Tibial artery (tissue), 4 donors: ENCODE measurements at regions not wholly inside any gene's neighbourhood (a gene's known extent, or its start where the extent isn't known, plus 50 kb on each side); places are given as distances from the start of the nearest gene placed in this dataset.
A peak's percentile ranks its signal among the peaks of the same experiment; 100 is the strongest.

Experiments
- DNase-seq, 2 donors: peaks; one replicate each; pipeline ENCODE4 v3.0.0-alpha.2; 2019
- H3K27ac ChIP-seq, 2 donors: fragments of 200-600 bp; sonication (generic) in 1 of 2; 1 replicate in 1 of 2; 2 replicates in 1 of 2; pipeline ENCODE4 v1.5.1; 2018 to 2019; ENCODE audit warnings: mild to moderate bottlenecking in 1 of 2
- H3K27me3 ChIP-seq, 2 donors: fragments of 200-600 bp; sonication (generic) in 1 of 2; one replicate each; pipeline versions ENCODE4 v1.5.1 to v1.6.0; 2016 to 2019
- H3K36me3 ChIP-seq, 3 donors: fragments of 200-600 bp; sonication (generic) in 2 of 3; one replicate each; pipeline ENCODE4 v1.5.1; 2016 to 2019; ENCODE audit warnings: mild to moderate bottlenecking in 2 of 3
- H3K4me1 ChIP-seq, 4 donors: fragments of 200-600 bp; sonication (generic) in 2 of 4; 1 replicate in 3 of 4; 2 replicates in 1 of 4; pipeline ENCODE4 v1.5.1; 2016 to 2019
- H3K4me3 ChIP-seq, 2 donors: fragments of 200-600 bp; sonication (generic) in 1 of 2; 1 replicate in 1 of 2; 2 replicates in 1 of 2; pipeline ENCODE4 v1.5.1; 2018 to 2019; ENCODE audit warnings: mild to moderate bottlenecking in 2 of 2
- H3K9me3 ChIP-seq, 3 donors: fragments of 200-600 bp; sonication (generic) in 1 of 3; one replicate each; pipeline ENCODE4 v1.5.1; 2016 to 2019
- intact Hi-C: fragments of 100-400 bp; cut with DNase I; formaldehyde crosslinking; loops from one replicate; pipeline ENCODE4 v1.15.0; 2023; ENCODE audit warnings: low total_unique reads
- TF ChIP-seq, protein P1 (sequence below), 2 experiments: fragments of 200-600 bp in 1 of 2; fragments of 450-650 bp in 1 of 2; IDR thresholded peaks; one replicate each; pipeline ENCODE4 v1.5.1; 2017 to 2019; ENCODE audit warnings: antibody characterized with exemption in 2 of 2, mild to moderate bottlenecking in 1 of 2, moderate library complexity in 1 of 2

DNA sequence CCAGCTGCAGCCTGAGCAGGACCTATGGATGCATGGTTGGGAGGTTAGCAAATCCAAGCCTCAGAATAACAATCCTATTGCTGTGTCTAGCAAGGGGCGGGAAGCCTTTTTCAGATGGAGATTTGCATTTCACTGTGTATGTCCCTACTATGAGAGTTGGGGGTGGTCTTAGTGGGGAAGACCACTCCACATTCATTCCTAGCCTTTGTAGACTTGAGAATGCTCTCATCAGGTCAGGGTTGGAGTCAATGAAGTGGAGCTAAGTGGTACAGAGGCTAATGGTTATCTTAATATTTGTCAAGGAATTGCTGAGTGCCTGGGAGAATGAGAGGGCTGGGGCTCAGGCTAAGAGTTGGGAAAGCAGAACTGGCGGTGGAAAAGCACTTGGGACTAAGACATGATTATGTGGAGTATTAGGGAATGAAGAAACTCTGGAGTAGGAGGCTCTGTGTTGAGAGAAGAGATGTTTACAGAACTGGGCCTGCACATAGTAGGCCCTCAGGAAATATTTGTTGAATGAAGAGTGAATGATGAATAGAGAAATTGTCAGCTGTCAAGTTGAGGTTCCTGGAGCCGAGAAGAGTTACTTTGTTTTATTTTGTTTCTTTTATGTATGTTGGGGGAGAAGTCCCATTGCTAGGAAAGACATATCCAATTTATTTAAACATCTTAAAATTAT is 175.5 kb upstream of the SPRY4 start:
- no peaks in the 10 kb centered on the region for H3K36me3 ChIP-seq
- no peak overlapping the region for H3K4me3 ChIP-seq
- no peaks in the 10 kb centered on the region for H3K27me3 ChIP-seq
- DNase-seq, result no peak
- intact Hi-C loops, result no loop called here
- H3K4me1 ChIP-seq, result peaks cover 0 to 17% (median 4%) of the 10 kb centered on the region in 4 donors
- no peak overlapping the region for H3K27ac ChIP-seq
- TF ChIP-seq, protein P1, sequence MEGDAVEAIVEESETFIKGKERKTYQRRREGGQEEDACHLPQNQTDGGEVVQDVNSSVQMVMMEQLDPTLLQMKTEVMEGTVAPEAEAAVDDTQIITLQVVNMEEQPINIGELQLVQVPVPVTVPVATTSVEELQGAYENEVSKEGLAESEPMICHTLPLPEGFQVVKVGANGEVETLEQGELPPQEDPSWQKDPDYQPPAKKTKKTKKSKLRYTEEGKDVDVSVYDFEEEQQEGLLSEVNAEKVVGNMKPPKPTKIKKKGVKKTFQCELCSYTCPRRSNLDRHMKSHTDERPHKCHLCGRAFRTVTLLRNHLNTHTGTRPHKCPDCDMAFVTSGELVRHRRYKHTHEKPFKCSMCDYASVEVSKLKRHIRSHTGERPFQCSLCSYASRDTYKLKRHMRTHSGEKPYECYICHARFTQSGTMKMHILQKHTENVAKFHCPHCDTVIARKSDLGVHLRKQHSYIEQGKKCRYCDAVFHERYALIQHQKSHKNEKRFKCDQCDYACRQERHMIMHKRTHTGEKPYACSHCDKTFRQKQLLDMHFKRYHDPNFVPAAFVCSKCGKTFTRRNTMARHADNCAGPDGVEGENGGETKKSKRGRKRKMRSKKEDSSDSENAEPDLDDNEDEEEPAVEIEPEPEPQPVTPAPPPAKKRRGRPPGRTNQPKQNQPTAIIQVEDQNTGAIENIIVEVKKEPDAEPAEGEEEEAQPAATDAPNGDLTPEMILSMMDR (IDR thresholded peaks at IDR 0.05), result no peak
- no peaks in the 10 kb centered on the region for H3K9me3 ChIP-seq

DNA sequence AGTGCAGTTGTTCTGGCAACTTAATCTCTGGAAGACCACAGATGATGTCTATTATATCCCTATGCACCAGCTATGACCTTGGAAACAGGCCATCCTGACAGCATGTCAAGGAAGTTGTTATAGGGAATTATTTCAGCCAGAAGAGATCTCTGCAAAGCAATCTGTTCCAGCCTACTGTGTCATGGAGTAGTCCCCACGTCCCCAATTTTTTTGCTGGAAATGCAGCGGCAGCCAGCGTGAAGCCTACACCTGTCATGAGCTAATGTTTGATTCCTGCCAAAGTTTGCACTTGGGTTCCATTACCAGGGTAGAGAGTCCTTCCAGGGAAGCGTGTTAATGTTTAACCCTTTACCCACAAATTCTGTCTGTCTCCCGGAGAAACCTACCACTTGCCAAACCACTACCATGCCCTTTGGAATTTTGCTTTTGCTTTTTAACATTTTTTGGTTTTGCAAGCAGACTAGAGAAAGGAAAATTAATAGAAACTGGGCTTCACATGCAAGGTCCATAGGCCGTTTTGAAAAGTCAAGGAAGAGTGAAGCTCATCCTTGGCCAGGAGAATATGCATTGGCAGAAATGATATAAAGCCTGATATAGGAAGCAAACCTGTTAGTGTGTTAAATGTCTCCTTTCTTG is 174.9 kb upstream of the SPRY4 start:
- Histone ChIP-seq H3K9me3 (no peaks in the 10 kb centered on the region), H3K36me3 (no peaks in the 10 kb centered on the region), H3K4me1 (peaks cover 0 to 24% (median 10%) of the 10 kb centered on the region in 4 donors), H3K4me3 (no peak overlapping the region), H3K27ac (no peak overlapping the region), H3K27me3 (no peaks in the 10 kb centered on the region)
- TF ChIP-seq, protein P1 (IDR thresholded peaks at IDR 0.05), result no peak
- intact Hi-C loops, result no loop called here
- DNase-seq, result no peak

DNA sequence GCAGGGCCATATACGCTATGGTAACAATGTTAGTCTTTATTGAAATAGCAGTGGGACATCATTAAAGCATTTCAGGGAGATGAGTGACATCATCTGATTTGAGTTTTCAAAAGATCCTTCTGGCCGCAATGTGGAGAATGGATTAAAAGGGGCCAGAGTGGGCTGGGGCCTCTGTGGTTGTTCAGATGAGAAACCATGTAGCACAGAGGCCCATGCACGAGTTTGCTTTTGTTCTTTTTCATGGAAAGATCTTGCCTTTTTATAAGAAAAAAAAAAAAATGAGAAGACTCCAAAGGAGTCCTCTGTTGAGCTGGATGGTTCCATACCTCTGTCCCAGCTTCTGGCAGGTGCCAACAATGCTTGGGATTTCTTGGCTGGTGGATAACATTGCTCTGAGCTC is 173.5 kb upstream of the SPRY4 start:
- TF ChIP-seq, protein P1 (IDR thresholded peaks at IDR 0.05), result no peak
- H3K9me3 ChIP-seq, result no peaks in the 10 kb centered on the region
- H3K27me3 ChIP-seq, result no peaks in the 10 kb centered on the region
- H3K36me3 ChIP-seq, result no peaks in the 10 kb centered on the region
- intact Hi-C loops, result no loop called here
- peaks cover 0 to 35% (median 16%) of the 10 kb centered on the region in 4 donors for H3K4me1 ChIP-seq
- no peak for DNase-seq
- H3K4me3 ChIP-seq, result no peak overlapping the region
- H3K27ac ChIP-seq, result no peak overlapping the region

DNA sequence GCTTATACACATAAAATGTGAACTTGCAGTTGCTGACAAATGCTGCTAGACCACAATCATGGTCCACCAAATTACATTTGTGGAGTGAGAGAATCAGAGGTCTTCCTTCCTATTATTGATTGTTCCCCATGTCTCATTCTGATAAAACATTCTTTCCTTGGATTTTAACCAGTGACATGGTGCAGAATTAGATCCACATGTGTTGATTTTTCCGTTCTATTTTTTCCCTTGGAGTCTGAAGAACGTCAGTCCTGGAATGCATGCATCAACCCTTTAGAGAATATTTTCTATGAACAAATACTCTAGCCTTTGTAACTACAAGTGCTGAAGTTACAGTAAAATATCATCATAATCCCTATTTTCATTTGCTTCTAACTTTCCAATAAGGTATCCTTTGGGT is 170.7 kb upstream of the SPRY4 start:
- no peak for DNase-seq
- H3K4me1 ChIP-seq, result peaks cover 0 to 46% (median 20%) of the 10 kb centered on the region in 4 donors

DNA sequence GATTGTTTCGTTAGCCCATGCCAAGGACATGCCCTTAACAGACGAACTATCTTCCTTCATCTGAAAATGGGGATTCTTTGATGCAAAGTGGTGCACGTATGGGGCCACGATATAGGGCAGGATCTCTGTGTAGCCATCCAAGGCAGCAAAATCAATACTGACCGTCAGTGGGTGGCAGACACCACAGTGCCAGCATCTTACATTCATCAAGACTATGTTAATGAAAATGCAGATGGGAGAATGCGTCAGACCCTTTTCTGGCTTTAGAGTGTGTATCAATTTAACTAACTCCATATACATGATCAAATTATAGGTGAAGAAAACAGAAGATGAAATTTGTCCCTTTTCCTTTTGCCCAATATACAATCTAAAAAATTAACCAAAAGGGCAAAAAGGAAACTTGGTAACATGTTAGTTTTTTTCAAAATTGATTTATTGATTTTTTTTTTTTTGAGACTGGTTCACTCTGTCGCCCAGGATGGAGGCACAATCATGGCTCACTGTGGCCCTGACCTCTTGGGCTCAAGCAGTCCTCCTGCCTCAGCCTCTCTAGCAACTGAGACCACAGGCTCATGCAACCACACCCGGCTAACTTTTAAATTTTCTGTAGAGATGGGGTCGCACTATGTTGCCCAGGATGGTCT is 169.2 kb upstream of the SPRY4 start:
- no peak for DNase-seq
- intact Hi-C loops, result no loop called here
- H3K27ac ChIP-seq, result peak overlapping the region; percentile 24 to 63
- TF ChIP-seq, protein P1 (IDR thresholded peaks at IDR 0.05), result no peak
- H3K9me3 ChIP-seq, result no peaks in the 10 kb centered on the region
- H3K4me1 ChIP-seq, result peaks cover 0 to 46% (median 20%) of the 10 kb centered on the region in 4 donors
- no peaks in the 10 kb centered on the region for H3K36me3 ChIP-seq
- no peak overlapping the region for H3K4me3 ChIP-seq
- no peaks in the 10 kb centered on the region for H3K27me3 ChIP-seq

More for the DNA sequence above, 170.7 kb upstream of the SPRY4 start:
- Histone ChIP-seq H3K9me3 (no peaks in the 10 kb centered on the region), H3K27me3 (no peaks in the 10 kb centered on the region), H3K36me3 (no peaks in the 10 kb centered on the region), H3K4me3 (no peak overlapping the region), H3K27ac (peak overlapping the region in 1 of 2 donors; percentile 31)
- intact Hi-C loops, result no loop called here
- TF ChIP-seq, protein P1 (IDR thresholded peaks at IDR 0.05), result no peak
